ENCODE measurements at regions not wholly inside any gene's neighbourhood (a gene's known extent, or its start where the extent isn't known, plus 50 kb on each side); places are given as distances from the start of the nearest gene placed in this dataset.

DNA sequence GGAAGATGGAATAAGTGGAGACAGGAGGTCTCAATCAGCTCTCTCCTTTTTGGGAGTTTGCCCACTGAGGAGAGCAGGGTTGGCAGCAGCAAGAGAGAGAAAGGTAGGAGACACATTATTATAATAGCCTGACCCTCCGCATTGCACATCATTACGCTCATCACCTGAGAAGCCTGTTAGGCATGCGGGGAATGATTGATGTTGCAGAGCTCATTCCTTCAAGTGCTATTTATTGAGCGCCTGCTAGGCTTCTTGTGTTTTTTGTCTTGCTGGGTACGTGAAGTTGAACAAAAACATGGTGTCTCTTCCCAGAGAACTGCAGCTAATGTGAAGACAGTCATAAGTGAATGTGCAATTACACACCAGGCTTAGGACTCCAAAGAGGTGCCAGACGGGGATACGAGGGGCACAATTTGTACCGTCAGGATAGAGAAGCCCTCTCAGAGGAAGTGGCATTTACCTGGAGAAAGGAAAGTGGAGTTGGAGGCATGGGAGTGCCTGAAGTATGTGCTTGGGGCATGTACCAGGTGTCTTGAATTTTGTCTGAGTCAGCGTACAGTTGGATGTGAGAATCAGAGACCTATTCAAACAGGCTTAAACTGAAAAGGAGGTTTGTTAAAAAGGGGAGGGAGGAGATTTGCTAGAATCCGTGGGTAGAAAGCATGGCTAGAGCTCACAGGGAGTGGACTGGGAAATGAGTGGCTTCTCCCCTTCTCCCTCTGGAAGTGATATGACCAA, 90.2 kb upstream of the SOD3 start:
- no peak for DNase-seq

DNA sequence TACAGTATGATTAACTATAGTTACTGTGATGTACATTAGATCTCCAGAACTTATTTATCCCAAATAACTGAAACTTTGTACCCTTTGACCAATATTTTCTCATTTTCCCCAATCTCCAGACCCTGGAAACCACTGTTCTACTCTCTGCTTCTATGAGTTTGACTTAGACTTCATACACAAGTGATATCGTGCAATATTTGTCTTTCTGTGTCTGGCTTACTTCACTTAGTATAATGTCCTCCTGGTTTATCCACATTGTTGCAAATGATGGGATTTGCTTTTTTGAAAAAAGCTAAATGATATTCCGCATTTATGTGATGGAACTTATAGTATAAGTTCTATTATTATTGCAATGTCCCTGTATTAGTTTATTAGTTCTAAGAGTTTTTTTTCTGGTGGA, 81.8 kb upstream of the SOD3 start:
- no peak for DNase-seq

DNA sequence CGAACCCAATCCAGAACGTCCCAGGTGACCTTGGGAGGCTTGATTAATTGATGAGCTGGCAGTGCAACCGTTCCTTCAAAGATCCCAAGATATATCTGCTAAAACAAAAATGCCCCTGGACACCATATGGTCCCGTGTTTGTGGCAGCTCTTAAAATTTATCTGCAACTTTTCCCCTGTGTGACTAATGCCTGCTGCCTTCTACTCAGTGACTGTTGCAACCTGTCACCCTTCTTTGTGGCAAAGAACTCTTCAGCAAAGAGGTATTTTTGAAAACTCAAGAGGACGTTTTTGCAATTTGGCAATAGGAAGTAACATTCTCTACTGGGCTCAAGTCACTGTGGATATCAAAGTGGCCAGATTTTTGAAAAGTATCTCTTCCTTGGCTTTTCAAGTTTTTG, 75.8 kb upstream of the SOD3 start:
- DNase-seq, result no peak

DNA sequence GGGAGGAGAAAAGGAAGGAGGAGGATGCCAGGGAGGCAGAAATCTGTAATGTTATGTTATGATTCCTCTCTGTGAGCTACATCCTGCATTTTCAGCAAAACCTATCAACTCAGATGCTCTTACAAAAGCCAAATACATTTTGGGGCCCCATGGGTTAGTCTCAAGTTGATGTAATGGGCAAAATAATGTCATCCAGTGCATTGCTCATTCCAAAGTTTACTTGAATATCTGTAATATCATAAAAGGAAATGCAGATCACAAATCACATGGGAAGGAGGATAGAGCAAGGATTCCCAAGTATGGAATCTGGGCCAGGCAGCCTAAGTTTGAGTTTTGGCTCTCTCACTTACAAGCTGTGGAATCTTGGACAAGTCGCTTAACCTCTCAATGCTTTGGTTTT, 74.9 kb upstream of the SOD3 start:
- no peak for DNase-seq

DNA sequence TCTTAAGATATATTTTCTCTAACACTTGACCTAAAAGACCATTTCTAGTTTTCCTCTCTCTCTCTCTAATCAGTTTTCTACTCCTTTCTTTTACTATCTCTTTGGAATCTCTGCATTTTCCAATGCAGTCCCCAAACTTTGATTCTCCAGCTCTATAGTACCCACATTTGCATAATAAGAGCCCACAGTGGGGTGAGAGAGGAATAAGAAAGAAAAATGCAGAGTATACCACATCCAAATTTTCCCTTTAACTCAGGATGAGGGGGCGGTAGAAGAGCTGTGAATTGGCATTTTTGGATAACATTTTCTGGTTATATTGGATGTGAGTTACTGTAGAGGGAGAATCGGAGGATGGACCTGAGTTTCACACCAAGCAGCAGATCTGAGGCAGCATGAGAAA, 74.4 kb upstream of the SOD3 start:
- DNase-seq, result no peak

DNA sequence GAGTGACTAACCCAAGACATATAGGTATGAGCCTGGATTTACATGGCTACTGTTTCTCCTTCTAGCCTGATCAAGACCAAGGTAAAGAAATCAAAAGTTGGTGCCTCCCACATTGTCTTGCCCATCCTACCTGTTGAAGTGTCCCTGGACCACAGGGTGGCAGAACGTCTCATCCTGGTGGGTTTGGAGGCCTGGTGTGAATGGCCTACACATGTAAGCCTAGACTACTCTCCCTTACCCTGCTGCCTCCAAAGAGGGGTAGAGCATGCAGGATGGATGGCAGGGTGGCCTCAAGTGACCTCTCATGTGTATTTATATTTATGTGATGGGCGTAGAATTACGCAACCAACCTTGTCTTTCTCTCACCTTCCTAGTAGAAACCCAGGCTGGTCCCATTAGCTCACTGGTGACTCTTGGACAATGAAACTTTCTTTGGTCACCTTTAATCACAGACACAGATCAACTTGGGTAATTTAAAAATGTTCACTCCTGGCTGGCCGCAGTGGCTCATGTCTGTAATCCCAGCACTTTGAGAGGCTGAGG, 73.3 kb upstream of the SOD3 start:
- no peak for DNase-seq

DNA sequence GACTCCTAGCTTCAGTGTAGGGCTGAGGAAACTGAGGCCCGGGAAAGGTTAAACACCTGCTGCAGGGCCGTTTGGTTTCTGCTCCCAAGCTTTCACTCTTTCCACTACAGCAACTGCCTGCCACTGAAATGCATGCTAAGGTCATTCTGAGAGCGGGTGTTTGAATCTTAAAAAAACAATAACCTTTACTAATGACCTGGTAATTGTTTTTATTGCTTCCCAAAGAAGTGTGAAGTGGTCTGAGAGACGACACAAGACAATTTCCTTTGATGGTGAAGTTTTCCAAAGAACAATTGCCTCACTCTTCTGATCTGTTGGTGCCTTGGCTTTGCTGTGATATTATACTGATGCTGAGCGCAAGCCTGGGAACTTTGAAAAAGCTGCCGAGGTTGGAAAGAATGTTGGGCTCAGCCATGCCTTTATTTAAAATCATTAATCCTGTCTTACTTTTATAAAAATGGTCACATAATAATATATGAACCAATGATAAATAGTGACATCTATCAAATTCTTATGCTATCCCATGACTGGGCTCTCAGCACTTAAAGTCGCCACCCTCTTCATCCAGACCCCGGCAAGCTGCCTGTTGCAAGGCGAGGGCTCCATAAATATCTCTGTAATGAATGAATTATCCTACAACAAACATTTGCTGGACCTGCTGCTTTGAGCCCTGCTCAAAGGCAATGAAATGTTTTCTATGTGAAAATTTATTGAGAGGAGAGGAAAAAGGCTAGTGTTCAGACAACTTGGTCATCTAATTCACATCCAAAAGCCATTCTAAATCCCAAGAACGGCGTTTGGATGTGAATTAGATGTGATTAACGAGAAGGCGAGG, 67.8 kb upstream of the SOD3 start:
- no peak for DNase-seq

DNA sequence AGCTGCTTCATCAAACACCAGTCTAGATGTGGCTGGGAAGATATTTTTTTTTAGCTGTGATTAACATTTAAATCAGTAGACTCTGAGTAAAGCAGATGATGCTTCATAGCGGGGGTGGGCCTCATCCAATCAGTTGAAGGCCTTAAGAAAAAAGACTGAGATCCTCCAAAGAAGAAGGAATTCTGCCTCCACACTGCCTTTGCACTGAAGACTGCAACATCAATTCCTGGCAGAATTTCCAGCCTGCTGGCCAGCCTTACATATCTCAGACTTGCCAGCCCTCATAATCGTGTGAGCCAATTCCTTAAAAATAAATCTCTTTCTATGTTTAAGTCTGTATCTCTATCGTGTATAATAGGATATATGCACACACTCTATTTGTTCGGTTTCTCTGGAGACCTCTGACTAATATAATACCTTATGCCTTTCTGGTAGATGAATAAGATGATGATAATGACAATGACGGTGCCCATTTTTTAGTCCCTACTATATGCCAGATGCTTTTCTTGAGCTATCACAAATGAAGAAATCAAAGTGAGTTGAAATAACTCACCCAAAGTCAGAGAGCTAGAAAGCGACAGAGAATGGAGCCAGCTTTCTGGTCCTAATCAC, 66.1 kb upstream of the SOD3 start:
- no peak for DNase-seq

DNA sequence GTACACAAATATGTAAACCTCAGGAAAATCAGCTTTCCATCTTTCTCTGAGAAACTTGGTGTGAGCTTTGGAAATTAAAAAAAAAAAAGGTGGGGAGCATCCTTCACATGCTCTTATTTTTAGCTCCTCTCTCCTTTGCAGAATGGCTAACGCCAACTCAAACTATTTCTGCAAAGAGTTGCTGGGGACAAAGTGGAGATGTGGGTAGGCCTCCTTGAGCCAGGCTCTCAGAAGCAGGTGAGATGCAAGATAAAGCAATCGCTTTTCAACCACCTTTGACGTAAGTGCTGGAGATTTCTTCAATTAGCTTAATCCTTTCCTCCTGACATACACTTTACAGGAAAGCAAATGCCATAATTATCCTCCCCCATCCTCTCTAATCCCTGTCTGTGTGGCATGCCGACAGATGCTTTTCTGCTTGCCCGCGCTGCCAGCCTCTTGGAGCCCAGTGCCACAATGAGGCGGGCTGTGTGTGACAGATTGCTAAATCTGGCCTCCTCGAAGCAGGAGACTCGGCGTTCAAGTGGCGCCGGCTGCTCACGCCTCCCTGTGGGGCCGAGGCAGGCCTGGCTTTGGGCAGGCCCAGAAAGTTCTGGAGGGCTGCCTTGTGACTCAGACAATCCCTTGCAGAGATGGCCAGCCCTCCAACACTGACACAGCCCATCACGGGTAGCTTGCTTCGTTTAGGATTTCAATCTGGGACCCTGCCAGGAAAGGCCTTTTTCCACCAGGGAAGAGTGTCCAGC, 64.9 kb upstream of the SOD3 start:
- peak in 29 of 56 donors; percentile 1 to 56 (median 14) for DNase-seq

DNA sequence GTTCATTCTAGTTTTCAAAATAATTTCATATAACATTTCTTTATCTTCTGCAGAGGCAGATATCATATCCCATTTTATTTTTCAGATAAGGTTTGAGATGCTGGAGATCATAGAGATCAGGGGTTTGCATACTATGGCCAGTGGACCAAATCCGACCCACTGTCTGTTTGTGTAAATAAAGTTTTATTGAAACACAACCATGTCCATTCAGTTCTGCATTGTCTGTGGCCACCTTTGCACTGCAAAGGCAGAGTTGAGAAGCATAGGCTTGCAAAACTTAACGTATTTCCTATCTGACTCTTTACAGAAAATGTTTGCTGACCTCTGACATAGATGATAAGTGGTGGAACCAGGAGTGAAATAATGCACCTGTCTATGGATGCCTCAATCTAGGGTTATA, 63.9 kb upstream of the SOD3 start:
- DNase-seq, result no peak

DNA sequence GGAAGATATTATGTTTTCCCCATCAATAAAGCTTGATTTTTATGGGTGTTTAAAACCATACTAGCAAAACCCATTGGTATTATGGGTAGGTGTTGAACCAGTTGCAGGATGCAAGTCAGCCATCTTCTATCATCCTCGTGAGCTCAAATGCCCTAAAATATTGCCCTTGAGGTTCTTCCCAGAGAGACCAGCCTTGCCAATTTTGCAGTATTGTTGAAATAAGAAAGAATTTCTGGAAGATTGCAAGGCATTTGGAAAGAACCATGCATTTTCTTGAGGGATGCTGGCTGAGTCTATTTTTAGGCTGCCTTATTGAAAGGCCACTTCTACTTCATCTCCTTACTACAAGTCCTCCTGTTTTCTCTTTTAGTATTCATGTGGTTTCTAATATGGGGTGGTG, 60.9 kb upstream of the SOD3 start:
- no peak for DNase-seq

DNA sequence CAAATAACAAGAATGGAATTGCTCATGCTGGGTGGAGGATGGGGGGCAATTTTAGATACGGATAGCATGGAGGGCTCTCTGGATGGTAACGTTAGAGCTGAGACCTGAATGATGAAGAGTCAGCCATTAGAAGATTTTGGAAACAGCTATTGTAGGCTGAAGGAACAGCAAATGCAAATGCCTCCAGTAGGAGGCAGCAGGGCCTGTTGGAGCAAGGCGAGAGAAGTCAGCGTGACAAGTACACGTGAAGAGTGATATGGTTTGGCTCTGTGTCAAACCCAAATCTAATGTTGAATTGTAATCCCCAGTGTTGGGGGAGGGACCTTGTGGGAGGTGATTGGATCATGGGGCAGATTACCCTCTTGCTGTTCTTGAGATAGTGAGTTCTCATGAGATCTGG, 59.3 kb upstream of the SOD3 start:
- no peak for DNase-seq

DNA sequence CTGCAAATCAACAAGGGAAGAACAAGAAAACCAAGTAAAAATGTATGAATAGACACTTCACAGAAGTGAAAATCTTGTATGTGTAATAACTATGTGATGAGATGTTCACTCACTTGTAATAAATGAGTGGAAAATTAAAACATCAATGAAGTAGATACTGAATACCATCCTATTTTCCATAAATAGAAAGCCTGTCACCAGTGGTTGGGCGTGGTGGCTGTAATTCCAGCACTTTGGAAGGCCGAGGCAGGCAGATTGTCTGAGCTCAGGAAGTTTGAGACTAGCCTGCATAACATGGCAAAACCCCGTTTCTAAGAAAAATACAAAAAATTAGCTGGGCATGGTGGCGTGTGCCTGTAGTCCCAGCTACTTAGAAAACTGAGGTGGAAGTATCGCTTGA, 53.5 kb upstream of the SOD3 start:
- DNase-seq, result no peak

DNA sequence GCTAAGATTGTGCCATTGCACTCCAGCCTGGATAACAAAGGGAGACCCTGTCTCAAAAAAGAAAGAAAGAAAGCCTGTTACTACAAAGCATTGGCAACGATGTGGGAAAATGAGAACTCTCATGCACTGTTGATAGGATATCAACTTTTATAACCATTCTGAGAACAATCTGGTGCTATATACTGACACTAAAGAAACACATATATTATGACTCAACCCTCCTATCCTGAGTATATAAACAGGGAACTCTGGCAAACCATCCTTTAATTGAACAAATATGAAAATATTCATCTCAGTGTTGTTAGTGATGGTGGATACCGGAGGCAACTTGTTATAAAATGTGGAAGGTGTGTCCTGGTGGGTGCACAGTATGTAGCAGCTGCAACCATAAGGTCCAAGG, 53.0 kb upstream of the SOD3 start:
- DNase-seq, result no peak

DNA sequence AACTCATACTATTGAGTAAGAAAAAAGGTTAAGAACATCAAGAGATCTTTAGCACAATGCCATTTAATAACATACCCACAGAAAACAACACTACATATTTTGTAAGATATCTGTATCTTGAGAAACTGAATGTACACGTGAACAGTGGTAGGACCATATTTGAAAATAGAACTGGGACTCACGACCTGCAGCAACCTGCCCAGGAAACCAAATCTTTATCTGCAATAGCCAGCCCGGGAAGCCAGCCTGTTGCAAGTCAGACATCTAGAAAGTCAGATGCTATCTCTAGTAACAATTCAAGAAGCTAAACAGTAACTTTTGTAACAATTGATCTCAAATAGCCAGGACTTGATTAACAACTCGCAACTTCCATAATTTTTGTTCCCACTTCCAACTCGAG, 52.6 kb upstream of the SOD3 start:
- no peak for DNase-seq

DNA sequence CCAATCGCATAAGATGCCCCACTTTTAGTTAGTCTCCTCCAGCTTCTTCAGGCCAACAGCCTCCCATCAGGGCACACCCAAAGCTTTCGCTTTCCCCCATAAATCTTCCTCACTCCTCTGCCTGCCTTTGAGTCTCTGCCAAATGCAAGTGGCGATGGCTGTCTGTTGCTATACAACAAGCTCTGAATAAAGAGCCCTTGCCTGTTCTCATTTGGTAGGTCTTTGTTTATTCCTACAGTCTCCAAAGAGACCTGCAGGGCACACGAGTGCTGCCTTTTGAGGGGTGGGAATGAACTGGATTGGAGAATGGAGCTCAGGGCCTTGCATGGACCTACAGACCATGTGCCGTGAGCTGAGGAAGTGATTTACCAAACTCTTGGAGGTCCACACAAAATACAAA, 52.2 kb upstream of the SOD3 start:
- no peak for DNase-seq

DNA sequence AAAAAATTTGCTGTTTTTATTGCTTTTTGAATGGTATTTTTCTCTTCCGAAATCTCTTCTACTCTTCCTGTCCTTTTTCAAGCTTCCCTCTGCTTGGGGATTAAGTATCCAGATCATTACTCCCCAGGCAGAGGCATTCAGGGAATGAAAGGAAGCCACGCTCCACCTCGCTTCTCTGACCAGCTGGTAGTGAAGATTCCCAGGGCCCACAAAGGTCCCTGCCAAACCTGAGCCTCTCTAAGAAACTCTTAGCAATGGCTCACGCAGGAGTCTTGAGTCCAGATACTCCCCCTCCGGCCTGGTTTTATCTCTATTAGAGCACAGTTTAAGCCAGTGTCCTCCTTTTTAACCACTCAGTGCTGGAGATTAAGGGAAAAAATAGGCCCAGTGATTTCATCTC, 51.4 kb upstream of the SOD3 start:
- no peak for DNase-seq

DNA sequence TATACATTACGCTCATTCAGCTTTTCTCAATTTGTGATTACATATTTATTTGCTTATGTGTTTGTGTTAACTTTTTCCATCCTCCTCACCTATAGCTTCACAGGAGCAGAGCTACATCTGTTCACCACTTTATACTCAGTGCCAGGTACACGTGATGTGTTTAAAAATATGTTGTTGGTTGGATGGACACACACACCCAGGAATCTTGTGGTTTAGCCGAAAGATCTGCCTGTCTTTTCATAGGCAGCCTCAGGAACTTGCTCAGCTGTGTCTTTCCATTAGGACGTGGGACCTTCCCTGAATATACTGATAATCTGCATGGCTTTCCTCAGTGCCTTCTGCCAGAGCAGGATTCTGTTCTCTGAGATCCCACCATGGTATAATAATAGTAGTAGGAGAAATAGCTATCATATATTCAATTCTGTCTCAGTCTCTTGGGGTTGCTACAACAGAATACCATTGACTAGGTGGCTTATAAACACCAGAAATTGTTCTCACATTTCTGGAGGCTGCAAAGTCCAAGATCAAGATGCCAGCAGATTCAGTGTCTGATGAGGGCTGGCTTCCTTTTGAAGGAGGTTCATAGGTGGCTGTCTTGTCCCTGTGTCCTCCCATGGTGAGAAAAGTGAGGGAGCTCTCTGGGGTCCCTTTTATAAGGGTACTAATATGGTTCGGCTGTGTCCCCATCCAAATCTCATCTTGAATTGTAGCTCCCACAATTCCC, 50.0 kb upstream of the SOD3 start:
- DNase-seq, result no peak
